ENCODE measurements at regions not wholly inside any gene's neighbourhood (a gene's known extent, or its start where the extent isn't known, plus 50 kb on each side); places are given as distances from the start of the nearest gene placed in this dataset.

DNA sequence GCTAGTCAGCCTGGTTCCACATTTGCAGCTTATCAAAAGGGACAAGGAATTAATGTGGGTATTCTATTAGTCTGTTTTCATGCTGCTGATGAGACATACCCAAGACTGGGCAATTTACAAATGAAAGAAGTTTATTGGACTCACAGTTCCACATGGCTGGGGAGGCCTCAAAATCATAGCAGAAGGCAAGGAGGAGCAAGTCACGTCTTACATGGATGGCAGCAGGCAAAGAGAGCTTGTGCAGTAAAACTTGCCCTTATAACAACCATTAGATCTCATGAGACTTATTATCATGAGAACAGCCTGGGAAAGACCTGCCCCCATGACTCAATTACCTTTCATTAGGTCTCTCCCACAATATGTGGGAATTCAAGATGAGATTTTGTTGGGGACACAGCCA is 689.1 kb upstream of the MARCKS start:
- POLR2A ChIA-PET: no interaction called here
- TF ChIP-seq, protein P1, sequence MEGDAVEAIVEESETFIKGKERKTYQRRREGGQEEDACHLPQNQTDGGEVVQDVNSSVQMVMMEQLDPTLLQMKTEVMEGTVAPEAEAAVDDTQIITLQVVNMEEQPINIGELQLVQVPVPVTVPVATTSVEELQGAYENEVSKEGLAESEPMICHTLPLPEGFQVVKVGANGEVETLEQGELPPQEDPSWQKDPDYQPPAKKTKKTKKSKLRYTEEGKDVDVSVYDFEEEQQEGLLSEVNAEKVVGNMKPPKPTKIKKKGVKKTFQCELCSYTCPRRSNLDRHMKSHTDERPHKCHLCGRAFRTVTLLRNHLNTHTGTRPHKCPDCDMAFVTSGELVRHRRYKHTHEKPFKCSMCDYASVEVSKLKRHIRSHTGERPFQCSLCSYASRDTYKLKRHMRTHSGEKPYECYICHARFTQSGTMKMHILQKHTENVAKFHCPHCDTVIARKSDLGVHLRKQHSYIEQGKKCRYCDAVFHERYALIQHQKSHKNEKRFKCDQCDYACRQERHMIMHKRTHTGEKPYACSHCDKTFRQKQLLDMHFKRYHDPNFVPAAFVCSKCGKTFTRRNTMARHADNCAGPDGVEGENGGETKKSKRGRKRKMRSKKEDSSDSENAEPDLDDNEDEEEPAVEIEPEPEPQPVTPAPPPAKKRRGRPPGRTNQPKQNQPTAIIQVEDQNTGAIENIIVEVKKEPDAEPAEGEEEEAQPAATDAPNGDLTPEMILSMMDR (IDR thresholded peaks at IDR 0.05; ENCODE audit: insufficient read depth, low read depth, low read length): no peak
- Histone ChIP-seq H3K4me3 (ENCODE audit: low read depth, low read length) (no peak overlapping the region), H3K27me3 (ENCODE audit: control insufficient read depth, insufficient read depth, low read length) (no peaks in the 10 kb centered on the region), H3K36me3 (ENCODE audit: control insufficient read depth, insufficient read depth, low read length) (no peaks in the 10 kb centered on the region)
- CTCF ChIA-PET: interaction anchor here (0.6 kb wide), 1 partner anchor 14 kb away, joined by 3 read pairs; no protein-coding TSS in a partner anchor
- no peak for DNase-seq (ENCODE audit: low read depth)

DNA sequence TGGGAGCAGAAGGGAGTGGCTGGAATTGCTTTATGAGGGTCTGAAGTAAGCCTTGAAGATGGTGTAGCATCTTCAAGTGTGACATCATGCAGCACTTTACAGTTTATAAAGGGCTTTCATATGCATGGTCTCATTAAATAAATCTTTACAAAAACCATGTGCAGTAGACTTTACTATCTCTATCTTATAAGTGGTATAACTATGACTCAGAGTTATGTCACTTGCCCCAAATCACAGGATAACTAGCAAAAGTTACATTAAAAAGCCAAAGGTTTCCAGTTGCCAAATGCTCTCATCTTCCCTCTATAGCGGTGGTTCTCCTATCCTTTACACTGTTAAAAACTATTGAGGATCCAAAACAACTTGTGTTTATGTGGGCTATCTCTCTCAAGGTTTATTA is 687.7 kb upstream of the MARCKS start:
- TF ChIP-seq, protein P1 (IDR thresholded peaks at IDR 0.05; ENCODE audit: insufficient read depth, low read depth, low read length): no peak
- DNase-seq (ENCODE audit: low read depth): no peak
- CTCF ChIA-PET: no interaction called here
- POLR2A ChIA-PET: no interaction called here
- no peaks in the 10 kb centered on the region for H3K36me3 ChIP-seq (ENCODE audit: control insufficient read depth, insufficient read depth, low read length)
- H3K27me3 ChIP-seq (ENCODE audit: control insufficient read depth, insufficient read depth, low read length): no peaks in the 10 kb centered on the region
- H3K4me3 ChIP-seq (ENCODE audit: low read depth, low read length): no peak overlapping the region

DNA sequence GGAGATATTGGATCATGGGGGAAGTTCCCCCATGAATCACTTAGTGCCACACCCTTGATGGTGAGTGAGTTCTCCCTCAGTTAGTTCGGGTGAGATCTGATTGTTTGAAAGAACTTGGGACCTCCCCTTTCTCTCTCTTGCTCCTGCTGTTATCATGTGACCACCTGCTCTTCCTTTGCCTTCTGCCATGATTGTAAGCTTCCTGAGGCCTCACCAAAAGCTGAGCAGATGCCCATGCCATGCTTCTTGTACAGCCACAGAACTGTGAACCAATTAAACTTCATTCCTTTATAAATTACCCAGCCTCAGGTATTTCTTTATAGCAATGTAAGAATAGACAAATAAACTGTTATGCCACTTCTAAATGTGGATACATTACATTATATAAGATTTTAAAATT is 686.7 kb upstream of the MARCKS start:
- ChIA-PET POLR2A (no interaction called here), CTCF (interaction anchor here (0.6 to 1.4 kb wide), 2 partner anchors 15 to 709 kb away, joined by 3 read pairs; no protein-coding TSS in a partner anchor)
- no peak for DNase-seq (ENCODE audit: low read depth)
- Histone ChIP-seq H3K36me3 (ENCODE audit: control insufficient read depth, insufficient read depth, low read length) (no peaks in the 10 kb centered on the region), H3K4me3 (ENCODE audit: low read depth, low read length) (no peak overlapping the region), H3K27me3 (ENCODE audit: control insufficient read depth, insufficient read depth, low read length) (no peaks in the 10 kb centered on the region)
- TF ChIP-seq, protein P1 (IDR thresholded peaks at IDR 0.05; ENCODE audit: insufficient read depth, low read depth, low read length): no peak

DNA sequence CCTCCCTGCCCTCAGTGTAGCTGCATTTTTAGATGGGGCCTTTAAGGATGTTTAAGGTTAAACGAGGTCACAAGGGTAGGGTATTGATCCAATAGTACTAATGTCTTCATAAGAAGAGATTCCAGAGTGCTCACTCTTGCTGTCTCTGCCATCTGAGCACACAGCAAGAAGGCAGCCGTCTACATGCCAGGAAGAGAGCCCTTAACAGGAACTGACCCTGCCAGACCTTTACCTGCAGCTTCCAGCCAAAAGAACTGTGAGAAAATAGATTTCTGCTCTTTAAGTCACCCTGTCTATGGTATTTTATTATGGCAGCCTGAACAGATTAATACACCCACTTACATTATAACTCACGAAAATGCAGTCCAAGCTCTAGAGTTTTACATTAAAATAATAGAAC is 685.3 kb upstream of the MARCKS start:
- CTCF ChIA-PET: interaction anchor here (1.4 to 1.6 kb wide), 2 partner anchors 11 to 708 kb away, joined by 3 to 5 read pairs; no protein-coding TSS in a partner anchor
- TF ChIP-seq, protein P1 (IDR thresholded peaks at IDR 0.05; ENCODE audit: insufficient read depth, low read depth, low read length): no peak

DNA sequence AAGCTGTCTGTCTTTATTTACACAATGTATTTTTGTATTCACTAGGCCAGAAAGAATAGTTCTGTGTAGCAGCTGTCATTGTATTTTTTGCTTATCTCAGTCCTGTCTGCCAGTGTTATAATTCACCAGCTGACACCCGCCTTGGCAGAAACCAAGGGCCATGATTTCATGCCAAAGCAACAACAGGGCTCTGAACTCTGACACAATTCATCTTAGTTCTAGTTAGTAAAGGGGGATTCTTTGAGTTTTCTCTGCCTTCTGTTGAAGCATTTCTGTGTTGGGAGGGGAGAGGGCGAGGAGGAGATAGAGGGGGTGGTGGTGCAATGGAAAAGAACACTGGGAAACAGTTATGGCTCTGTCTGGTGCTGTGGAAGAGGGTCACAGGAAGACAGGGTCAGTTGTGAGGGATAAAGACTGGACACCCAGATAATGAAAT is 684.6 kb upstream of the MARCKS start:
- ChIA-PET POLR2A (interaction anchor here (0.7 kb wide), 1 partner anchor 25 kb away, joined by 4 read pairs; no protein-coding TSS in a partner anchor), CTCF (interaction anchor here (1.6 kb wide), 1 partner anchor 10 kb away, joined by 5 read pairs; no protein-coding TSS in a partner anchor)
- TF ChIP-seq, protein P1 (IDR thresholded peaks at IDR 0.05; ENCODE audit: insufficient read depth, low read depth, low read length): no peak
- no peak for DNase-seq (ENCODE audit: low read depth)
- Histone ChIP-seq H3K27me3 (ENCODE audit: control insufficient read depth, insufficient read depth, low read length) (no peaks in the 10 kb centered on the region), H3K4me3 (ENCODE audit: low read depth, low read length) (no peak overlapping the region), H3K36me3 (ENCODE audit: control insufficient read depth, insufficient read depth, low read length) (no peaks in the 10 kb centered on the region)

More for the DNA sequence above, 685.3 kb upstream of the MARCKS start:
- Histone ChIP-seq H3K36me3 (ENCODE audit: control insufficient read depth, insufficient read depth, low read length) (no peaks in the 10 kb centered on the region), H3K27me3 (ENCODE audit: control insufficient read depth, insufficient read depth, low read length) (no peaks in the 10 kb centered on the region), H3K4me3 (ENCODE audit: low read depth, low read length) (no peak overlapping the region)
- DNase-seq (ENCODE audit: low read depth): no peak
- POLR2A ChIA-PET: interaction anchor here (0.7 kb wide), 1 partner anchor 24 kb away, joined by 4 read pairs; no protein-coding TSS in a partner anchor

Measured in BJ (cell line).